ENCODE measurements at regions not wholly inside any gene's neighbourhood (a gene's known extent, or its start where the extent isn't known, plus 50 kb on each side); places are given as distances from the start of the nearest gene placed in this dataset.

DNA sequence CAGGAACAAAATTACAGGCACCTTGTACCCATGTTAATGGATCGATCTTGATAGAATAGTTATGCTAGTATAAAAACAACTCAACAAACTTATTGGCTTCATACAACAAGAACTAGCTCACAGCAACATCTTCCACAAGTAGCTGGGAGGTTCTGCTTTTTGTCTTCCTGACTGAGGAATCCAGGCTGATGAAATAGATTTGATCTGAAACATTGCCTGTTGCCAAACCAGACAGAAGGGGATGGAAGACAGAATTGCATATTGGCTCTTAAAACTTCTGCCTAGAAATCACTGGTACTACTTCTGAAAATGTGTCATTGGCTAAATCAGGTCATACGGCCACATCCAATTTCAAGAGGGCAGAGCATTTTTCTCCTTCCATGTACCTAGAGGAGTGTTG lies 267.3 kb downstream of the RFC3 start:
- Histone ChIP-seq H3K9me3 (replicated peaks; ENCODE audit: low read length) (no peaks in the 10 kb centered on the region), H3K36me3 (ENCODE audit: insufficient read depth, low read length) (no peaks in the 10 kb centered on the region), H3K9ac (ENCODE audit: low read depth, low read length) (no peak overlapping the region), H3K4me3 (ENCODE audit: low read length) (no peak overlapping the region), H3K27me3 (ENCODE audit: control insufficient read depth, insufficient read depth, low read length) (no peaks in the 10 kb centered on the region), H3K4me2 (ENCODE audit: low read length) (no peak overlapping the region), H3K4me1 (ENCODE audit: control insufficient read depth, insufficient read depth, low read length) (no peaks in the 10 kb centered on the region)

DNA sequence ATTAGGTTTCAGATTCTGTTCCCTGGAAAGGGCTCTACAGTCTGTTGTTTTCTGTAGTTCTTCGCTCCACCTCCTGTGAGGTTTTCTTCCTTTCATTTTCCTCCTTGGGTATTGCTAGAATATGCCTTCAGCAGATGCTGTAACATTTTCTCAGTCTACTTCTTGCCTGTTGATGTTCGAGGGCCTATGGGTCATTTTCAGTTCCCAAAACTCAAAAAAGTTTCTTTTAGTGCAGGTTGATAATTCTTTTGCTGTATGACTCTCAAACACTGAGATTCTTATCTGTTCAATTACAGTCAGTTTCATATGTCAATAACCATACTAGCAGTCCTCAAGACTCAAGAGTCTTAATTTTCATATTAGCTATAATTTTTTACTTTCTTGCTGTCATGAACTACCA lies 268.3 kb downstream of the RFC3 start:
- no peaks in the 10 kb centered on the region for H3K4me1 ChIP-seq (ENCODE audit: control insufficient read depth, insufficient read depth, low read length)
- H3K27me3 ChIP-seq (ENCODE audit: control insufficient read depth, insufficient read depth, low read length) = no peaks in the 10 kb centered on the region
- no peak overlapping the region for H3K4me2 ChIP-seq (ENCODE audit: low read length)
- no peak overlapping the region for H3K9ac ChIP-seq (ENCODE audit: low read depth, low read length)
- no peaks in the 10 kb centered on the region for H3K36me3 ChIP-seq (ENCODE audit: insufficient read depth, low read length)
- no peaks in the 10 kb centered on the region for H3K9me3 ChIP-seq (replicated peaks; ENCODE audit: low read length)
- no peak overlapping the region for H3K4me3 ChIP-seq (ENCODE audit: low read length)

DNA sequence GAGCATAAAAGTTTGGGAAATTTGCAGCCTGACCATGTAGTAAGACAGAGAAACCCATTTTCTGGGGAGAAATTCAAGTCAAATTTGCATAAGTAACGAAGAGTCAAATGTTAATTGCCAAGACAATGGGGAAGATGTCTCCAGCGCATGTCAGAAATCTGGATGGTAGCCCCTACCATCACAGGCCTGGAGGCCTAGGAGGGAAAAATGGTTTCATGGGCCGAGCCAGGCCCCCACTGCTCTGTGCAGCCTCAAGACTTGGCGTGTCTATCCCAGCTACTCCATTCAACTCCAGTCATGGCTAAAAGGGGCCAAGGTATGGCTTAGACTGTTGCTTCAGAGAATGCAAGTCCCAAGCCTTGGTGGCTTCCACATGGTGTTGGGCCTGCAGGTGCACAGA lies 269.8 kb downstream of the RFC3 start:
- Histone ChIP-seq H3K9ac (ENCODE audit: low read depth, low read length) (no peak overlapping the region), H3K4me2 (ENCODE audit: low read length) (no peak overlapping the region)

DNA sequence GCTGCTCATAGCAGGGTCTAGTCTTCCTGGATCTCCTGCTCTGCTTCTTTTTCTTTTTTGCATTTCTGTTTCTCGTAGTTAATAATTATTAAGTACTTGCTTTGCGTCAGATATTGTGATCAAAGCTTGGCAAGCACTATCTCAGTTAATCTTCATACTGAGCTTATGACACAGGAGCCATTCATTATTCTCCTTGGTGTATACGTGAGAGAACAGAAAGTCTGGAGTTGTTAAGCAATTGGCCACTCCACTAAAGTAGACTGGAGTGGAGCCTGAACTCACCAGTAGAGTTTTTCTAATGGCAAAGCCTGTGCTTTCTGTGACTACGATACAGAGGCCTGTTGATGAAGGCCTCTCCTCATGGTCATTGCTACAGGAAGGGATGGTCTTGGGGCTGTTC lies 285.9 kb downstream of the RFC3 start:
- no peaks in the 10 kb centered on the region for H3K36me3 ChIP-seq (ENCODE audit: insufficient read depth, low read length)
- H3K4me1 ChIP-seq (ENCODE audit: control insufficient read depth, insufficient read depth, low read length) = no peaks in the 10 kb centered on the region
- no peak overlapping the region for H3K4me3 ChIP-seq (ENCODE audit: low read length)
- H3K9me3 ChIP-seq (replicated peaks; ENCODE audit: low read length) = no peaks in the 10 kb centered on the region
- H3K27me3 ChIP-seq (ENCODE audit: control insufficient read depth, insufficient read depth, low read length) = no peaks in the 10 kb centered on the region
- no peak overlapping the region for H3K9ac ChIP-seq (ENCODE audit: low read depth, low read length)
- no peak overlapping the region for H3K4me2 ChIP-seq (ENCODE audit: low read length)

More for the DNA sequence above, 269.8 kb downstream of the RFC3 start:
- Histone ChIP-seq H3K36me3 (ENCODE audit: insufficient read depth, low read length) (no peaks in the 10 kb centered on the region), H3K4me3 (ENCODE audit: low read length) (no peak overlapping the region), H3K4me1 (ENCODE audit: control insufficient read depth, insufficient read depth, low read length) (no peaks in the 10 kb centered on the region), H3K9me3 (replicated peaks; ENCODE audit: low read length) (no peaks in the 10 kb centered on the region), H3K27me3 (ENCODE audit: control insufficient read depth, insufficient read depth, low read length) (no peaks in the 10 kb centered on the region)

DNA sequence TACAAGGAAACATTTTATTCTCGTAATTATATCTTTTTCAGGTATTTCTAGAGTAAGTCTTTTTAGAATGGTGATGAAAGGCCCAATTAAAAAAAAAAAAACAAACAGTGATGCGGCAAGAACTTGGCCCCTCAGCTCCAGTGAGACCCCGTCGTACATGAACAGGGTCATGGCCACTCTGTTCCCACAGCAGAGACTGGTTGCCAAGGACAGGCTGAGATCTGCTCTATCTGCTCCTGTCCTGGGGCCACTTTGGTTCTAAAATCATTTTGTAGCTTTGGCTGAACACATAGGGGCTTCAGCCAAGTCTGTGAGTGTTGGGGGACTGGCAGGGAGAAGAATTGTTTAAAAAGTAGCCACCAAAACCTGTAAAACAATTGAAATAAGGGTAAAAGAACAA lies 286.9 kb downstream of the RFC3 start:
- H3K9ac ChIP-seq (ENCODE audit: low read depth, low read length) = no peak overlapping the region
- no peaks in the 10 kb centered on the region for H3K4me1 ChIP-seq (ENCODE audit: control insufficient read depth, insufficient read depth, low read length)
- no peaks in the 10 kb centered on the region for H3K36me3 ChIP-seq (ENCODE audit: insufficient read depth, low read length)
- H3K9me3 ChIP-seq (replicated peaks; ENCODE audit: low read length) = no peaks in the 10 kb centered on the region
- H3K4me3 ChIP-seq (ENCODE audit: low read length) = no peak overlapping the region
- H3K27me3 ChIP-seq (ENCODE audit: control insufficient read depth, insufficient read depth, low read length) = no peaks in the 10 kb centered on the region
- H3K4me2 ChIP-seq (ENCODE audit: low read length) = no peak overlapping the region

DNA sequence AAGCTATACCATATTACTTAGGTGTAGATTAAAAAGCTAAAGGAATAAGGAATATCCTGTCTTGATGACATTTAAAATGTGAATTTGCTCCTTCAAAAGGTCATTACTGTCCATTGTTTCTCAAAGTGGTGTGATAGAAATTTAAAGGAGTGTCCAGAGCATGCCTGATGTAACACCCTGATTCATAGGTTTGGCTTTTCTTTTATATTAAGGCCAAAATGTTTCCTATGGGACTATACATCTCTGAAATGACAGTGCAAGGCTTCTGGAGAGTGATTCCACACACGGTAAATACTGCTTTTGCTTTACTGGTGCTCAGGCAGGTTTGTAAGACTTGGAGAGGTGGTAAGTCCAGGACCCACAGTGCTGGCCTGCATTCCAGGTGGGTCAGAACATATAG lies 289.9 kb downstream of the RFC3 start:
- Histone ChIP-seq H3K4me3 (ENCODE audit: low read length) (no peak overlapping the region), H3K9ac (ENCODE audit: low read depth, low read length) (no peak overlapping the region), H3K4me1 (ENCODE audit: control insufficient read depth, insufficient read depth, low read length) (no peaks in the 10 kb centered on the region)

DNA sequence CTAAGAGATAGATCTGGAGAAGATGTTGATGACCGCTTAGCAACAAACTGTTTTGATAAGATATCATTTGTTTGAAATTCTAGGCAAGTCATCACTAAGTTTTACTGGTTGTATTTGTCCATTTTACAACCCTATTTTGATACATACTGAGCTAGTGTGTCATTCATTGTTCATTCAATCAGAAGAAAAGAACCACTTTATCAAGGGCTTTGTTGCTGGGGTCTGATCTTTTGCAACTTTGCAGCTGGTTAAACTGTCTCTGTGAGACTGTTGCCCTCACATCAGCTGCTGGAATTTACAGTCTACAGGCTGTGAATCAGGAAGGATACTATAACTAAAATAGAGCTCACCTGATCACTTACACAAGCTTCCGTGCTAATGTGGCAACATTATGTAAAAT lies 290.5 kb downstream of the RFC3 start:
- Histone ChIP-seq H3K36me3 (ENCODE audit: insufficient read depth, low read length) (no peaks in the 10 kb centered on the region), H3K27me3 (ENCODE audit: control insufficient read depth, insufficient read depth, low read length) (no peaks in the 10 kb centered on the region), H3K4me2 (ENCODE audit: low read length) (no peak overlapping the region), H3K9ac (ENCODE audit: low read depth, low read length) (no peak overlapping the region), H3K4me1 (ENCODE audit: control insufficient read depth, insufficient read depth, low read length) (no peaks in the 10 kb centered on the region), H3K9me3 (replicated peaks; ENCODE audit: low read length) (no peaks in the 10 kb centered on the region), H3K4me3 (ENCODE audit: low read length) (no peak overlapping the region)

More for the DNA sequence above, 289.9 kb downstream of the RFC3 start:
- Histone ChIP-seq H3K9me3 (replicated peaks; ENCODE audit: low read length) (no peaks in the 10 kb centered on the region), H3K27me3 (ENCODE audit: control insufficient read depth, insufficient read depth, low read length) (no peaks in the 10 kb centered on the region), H3K36me3 (ENCODE audit: insufficient read depth, low read length) (no peaks in the 10 kb centered on the region), H3K4me2 (ENCODE audit: low read length) (no peak overlapping the region)

DNA sequence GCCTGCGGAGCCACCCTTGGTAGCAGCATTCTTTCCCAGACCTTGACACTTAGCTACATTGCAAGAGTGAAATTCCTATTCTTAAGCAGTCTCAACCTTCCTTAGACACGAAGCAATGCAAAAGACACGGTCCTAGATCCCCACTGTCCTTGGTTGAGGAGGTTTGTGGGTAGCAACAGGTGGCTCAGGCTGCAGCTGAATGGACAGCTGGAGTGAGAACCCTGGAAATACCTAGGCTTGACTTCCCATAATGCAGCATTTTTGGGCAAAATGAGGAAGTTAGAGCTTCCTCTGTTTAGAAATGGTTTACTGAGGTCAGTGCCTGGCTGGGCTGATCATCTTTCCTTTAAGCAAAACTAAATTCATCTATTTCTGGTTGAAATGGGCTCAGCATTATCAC lies 296.6 kb downstream of the RFC3 start:
- Histone ChIP-seq H3K4me3 (ENCODE audit: low read length) (no peak overlapping the region), H3K36me3 (ENCODE audit: insufficient read depth, low read length) (no peaks in the 10 kb centered on the region), H3K4me1 (ENCODE audit: control insufficient read depth, insufficient read depth, low read length) (no peaks in the 10 kb centered on the region), H3K9ac (ENCODE audit: low read depth, low read length) (no peak overlapping the region), H3K27me3 (ENCODE audit: control insufficient read depth, insufficient read depth, low read length) (no peaks in the 10 kb centered on the region), H3K9me3 (replicated peaks; ENCODE audit: low read length) (no peaks in the 10 kb centered on the region), H3K4me2 (ENCODE audit: low read length) (no peak overlapping the region)

DNA sequence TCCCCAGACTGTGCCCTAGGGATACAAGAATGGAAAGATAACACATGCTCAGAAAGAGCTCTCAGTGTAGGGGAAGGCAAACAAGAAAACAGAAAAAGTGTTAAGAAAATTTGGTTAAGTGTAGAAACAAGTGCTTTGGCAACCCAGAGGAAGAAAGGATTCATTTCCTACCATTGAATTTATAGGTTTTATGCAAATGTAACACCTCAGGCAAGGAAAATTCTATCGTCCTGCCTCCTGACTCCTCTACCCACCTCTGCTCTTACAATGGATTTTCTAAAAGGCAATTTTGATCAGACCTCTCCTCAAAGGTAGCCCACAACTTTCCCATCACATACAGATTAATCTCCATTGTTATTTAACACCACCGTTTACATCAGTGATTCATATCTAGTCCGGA lies 298.7 kb downstream of the RFC3 start:
- no peaks in the 10 kb centered on the region for H3K36me3 ChIP-seq (ENCODE audit: insufficient read depth, low read length)
- no peak overlapping the region for H3K4me3 ChIP-seq (ENCODE audit: low read length)
- H3K9me3 ChIP-seq (replicated peaks; ENCODE audit: low read length) = no peaks in the 10 kb centered on the region
- H3K4me2 ChIP-seq (ENCODE audit: low read length) = no peak overlapping the region
- H3K27me3 ChIP-seq (ENCODE audit: control insufficient read depth, insufficient read depth, low read length) = no peaks in the 10 kb centered on the region
- no peaks in the 10 kb centered on the region for H3K4me1 ChIP-seq (ENCODE audit: control insufficient read depth, insufficient read depth, low read length)
- H3K9ac ChIP-seq (ENCODE audit: low read depth, low read length) = no peak overlapping the region

DNA sequence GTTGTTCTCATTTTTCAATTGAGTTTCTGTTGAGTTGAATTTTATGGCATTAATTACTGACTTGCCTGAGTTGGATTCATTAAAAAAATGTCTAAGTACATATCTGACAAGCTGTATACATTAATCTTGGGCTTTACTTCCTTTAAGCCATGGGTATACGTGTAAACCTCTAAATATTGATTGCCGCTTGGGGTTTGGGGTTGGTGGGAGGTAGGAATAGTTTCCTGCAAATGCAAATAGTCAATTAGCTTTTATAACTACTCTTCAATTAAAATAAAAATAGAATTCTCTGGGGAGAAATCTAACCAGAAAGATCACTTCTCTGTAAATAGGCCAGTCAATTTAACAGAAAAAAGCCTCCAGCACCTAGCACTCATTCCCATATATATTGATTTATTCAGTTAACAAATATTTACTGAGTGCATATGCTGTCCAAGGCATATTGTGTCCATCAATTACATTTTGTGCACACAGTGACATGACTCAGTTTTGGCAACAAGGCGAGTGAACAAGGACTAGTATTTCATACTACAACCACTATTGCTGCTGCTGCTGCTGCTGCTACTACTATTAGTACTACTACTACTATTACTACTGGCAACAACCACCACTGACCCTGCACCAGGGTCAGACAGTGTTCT lies 306.8 kb downstream of the RFC3 start:
- Histone ChIP-seq H3K9me3 (replicated peaks; ENCODE audit: low read length) (no peaks in the 10 kb centered on the region), H3K4me3 (ENCODE audit: low read length) (no peak overlapping the region), H3K36me3 (ENCODE audit: insufficient read depth, low read length) (no peaks in the 10 kb centered on the region), H3K4me1 (ENCODE audit: control insufficient read depth, insufficient read depth, low read length) (no peaks in the 10 kb centered on the region), H3K27me3 (ENCODE audit: control insufficient read depth, insufficient read depth, low read length) (no peaks in the 10 kb centered on the region), H3K9ac (ENCODE audit: low read depth, low read length) (no peak overlapping the region), H3K4me2 (ENCODE audit: low read length) (no peak overlapping the region)

DNA sequence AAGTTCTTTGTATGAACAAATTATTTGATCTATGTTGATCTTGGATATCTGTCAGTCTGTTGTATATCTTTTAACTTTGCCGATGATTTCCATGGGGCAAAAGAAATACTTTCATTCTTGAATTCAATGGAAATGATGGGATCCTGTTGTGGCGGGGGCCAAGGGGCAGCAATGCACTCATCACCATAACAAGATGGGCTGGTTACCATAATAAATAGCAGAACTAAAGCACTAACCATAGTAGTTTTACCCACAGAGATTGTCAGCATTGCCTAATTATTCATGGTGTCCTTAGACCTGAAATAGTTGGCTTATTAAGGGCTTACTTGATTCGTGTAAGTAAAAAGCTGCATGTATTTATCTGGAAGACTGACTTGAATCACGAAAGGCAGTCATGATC lies 309.6 kb downstream of the RFC3 start:
- Histone ChIP-seq H3K4me2 (ENCODE audit: low read length) (no peak overlapping the region), H3K4me3 (ENCODE audit: low read length) (no peak overlapping the region), H3K9me3 (replicated peaks; ENCODE audit: low read length) (no peaks in the 10 kb centered on the region), H3K36me3 (ENCODE audit: insufficient read depth, low read length) (no peaks in the 10 kb centered on the region), H3K27me3 (ENCODE audit: control insufficient read depth, insufficient read depth, low read length) (no peaks in the 10 kb centered on the region), H3K4me1 (ENCODE audit: control insufficient read depth, insufficient read depth, low read length) (no peaks in the 10 kb centered on the region), H3K9ac (ENCODE audit: low read depth, low read length) (no peak overlapping the region)

DNA sequence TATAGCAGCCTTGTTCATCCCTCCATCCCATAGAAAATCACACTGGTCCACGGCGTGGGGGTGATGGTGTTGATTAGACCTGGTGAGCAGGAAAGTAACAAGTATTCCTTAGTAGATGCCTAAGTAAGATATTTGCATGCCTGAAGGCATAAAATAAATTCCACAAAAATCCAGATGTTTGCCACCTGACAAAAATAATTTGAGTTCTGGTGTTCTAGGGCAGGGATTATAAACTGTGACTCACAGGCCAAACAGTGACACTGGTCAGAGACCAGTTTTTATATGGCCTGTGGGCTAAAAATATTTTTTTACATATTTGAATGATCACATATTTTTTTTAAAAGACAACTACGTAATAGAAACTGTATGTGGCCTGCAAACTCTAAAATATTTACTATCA lies 310.7 kb downstream of the RFC3 start:
- Histone ChIP-seq H3K27me3 (ENCODE audit: control insufficient read depth, insufficient read depth, low read length) (no peaks in the 10 kb centered on the region), H3K4me3 (ENCODE audit: low read length) (no peak overlapping the region), H3K9ac (ENCODE audit: low read depth, low read length) (no peak overlapping the region), H3K9me3 (replicated peaks; ENCODE audit: low read length) (no peaks in the 10 kb centered on the region), H3K36me3 (ENCODE audit: insufficient read depth, low read length) (no peaks in the 10 kb centered on the region), H3K4me2 (ENCODE audit: low read length) (no peak overlapping the region), H3K4me1 (ENCODE audit: control insufficient read depth, insufficient read depth, low read length) (no peaks in the 10 kb centered on the region)

Measured in skeletal muscle satellite cell (primary cell).